GM21528 (cell line): ENCODE measurements at regions not wholly inside any gene's neighbourhood (a gene's known extent, or its start where the extent isn't known, plus 50 kb on each side); places are given as distances from the start of the nearest gene placed in this dataset.
"Not testable (repeated sequence)": the region's sequence is repeated elsewhere in the genome, so short reads cannot be mapped to it uniquely, and the experiment has no call there.

ENCODE experiments used
- ATAC-seq: cut with Tn5 transposase; IDR thresholded peaks from one replicate; pipeline ENCODE4 v1.9.1; 2021; ENCODE audit warnings: mild to moderate bottlenecking, moderate library complexity; ENCODE audit not compliant: unreplicated experiment, low FRiP score

DNA sequence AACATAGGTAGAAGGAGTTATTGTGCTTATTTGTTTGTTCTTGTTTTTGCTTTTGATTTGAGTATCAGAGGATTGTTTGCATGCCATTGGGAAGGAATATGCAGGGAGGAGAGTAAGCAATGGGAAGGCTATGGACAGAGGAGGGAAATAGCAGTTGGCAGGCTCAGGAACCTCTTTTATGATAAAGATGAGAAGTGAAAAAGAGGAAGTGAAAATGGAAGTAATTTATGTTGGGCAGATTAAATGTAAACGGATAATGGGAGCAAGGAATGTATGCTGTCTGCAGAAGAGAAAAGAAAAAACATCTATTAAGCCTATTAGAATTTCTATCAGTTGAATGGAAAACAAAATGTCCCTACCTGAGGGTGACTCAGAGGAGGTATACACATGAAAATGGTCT lies 90.1 kb upstream of the NPSR1 start:
- ATAC-seq, result no peak

DNA sequence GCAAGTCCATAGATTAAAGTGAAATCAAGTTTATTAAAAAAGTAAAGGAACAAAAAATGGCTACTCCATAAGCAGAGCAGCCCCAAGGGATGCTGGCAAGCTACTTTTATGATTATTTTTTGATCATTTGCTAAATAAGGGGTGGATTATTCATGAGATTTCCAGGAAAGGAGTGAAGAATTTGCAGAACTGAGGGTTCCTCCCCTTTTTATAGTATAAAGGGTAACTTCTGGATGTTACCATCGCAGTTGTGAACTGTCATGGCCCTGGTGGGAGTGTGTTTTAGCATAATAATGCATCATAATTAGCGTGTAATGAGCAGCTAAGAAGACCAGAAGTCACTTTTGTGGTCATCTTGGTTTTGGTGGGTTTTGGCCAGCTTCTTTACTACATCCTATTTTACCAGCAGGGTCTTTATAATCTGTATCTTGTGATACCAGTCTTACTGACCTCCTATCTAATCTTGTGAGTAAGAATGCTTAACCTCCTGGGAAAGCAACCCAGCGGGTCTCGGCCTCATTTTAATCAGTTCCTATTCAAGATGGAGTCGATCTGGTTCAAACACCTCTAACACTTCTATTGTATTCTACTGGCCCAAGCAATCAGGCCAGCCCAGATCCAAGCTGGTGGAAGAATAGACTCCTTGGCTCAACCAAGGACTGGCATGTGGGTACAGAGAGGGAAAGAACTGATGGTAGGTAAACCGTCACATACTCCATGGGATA lies 87.9 kb upstream of the NPSR1 start:
- no peak for ATAC-seq

DNA sequence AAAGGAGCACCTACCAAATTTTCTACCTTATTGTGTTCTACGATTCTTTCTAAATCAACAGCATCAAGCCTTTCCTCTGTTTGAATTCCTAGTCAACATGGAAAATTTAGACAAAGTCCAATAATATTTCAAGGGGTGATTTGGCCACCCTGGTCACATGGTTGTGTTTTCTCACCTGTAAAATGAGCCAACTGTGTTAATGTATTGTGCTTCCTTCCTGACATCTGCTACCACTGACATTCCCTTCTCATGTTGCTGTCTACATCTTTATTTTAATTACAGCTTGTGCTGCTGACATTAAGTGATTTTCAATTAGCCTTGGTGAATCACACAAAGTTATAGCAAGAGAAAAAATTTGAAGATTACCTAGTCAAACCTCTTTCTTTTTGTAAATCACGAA lies 83.0 kb upstream of the NPSR1 start:
- no peak for ATAC-seq

DNA sequence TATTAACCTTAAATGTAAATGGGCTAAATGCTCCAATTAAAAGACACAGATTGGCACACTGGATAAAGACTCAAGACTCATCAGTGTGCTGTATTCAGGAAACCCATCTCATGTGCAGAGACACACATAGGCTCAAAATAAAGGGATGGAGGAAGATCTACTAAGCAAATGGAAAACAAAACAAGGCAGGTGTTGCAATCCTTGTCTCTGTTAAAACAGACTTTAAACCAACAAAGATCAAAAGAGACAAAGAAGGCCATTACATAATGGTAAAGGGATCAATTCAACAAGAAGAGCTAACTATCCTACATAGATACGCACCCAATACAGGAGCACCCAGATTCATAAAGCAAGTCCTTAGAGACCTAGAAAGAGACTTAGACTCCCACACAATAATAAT lies 80.1 kb upstream of the NPSR1 start:
- ATAC-seq, result not testable (repeated sequence)

DNA sequence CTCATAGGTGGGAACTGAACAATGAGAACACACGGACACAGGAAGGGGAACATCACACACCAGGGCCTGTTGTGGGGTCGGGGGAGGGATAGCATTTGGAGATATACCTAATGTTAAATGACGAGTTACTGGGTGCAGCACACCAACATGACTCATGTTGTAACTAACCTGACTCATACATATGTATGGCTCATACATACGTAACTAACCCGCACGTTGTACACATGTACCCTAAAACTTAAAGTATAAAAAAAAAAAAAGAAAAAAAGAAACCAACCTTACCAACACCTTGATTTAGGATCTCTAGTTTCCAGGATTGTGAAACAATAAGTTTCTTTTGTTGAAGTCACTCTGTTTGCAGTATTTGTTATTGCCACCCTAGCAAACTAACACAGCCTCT lies 76.3 kb upstream of the NPSR1 start:
- not testable (repeated sequence) for ATAC-seq

DNA sequence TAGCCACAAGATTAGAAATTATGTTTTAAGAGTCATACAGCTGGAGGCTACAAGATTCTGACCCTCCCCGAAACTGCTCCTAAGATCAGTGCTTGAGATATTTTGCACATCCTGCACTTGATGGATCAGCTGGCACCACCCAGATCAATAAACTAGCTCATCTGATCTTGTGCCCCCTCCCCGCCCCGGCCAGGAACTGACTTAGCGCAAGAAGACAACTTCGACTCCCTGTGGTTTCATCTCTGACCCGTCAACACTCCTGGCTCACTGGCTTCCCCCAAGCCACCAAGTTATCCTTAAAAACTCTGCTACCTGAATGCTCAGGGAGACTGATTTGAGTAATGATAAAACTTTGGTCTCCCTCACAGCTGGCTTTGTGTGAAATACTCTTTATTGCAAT lies 73.5 kb upstream of the NPSR1 start:
- ATAC-seq, result no peak

DNA sequence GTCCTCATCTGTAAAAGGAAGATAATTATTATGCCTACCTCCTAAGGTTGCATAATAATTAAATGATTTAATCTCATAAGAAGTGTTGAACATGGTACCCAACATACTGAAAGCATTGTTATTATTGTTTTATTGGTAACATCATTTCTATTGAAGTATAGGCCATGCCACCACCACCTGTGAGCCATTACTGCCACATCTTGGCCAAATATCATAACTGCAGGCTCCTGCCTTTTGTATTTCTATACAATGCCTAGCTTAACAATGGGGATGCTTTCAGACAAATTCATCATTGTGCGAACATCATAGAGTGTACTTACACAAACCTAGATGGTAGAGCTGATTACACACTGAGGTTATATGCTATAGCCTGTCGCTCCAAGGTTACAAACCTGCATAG lies 61.1 kb upstream of the NPSR1 start:
- ATAC-seq, result no peak

DNA sequence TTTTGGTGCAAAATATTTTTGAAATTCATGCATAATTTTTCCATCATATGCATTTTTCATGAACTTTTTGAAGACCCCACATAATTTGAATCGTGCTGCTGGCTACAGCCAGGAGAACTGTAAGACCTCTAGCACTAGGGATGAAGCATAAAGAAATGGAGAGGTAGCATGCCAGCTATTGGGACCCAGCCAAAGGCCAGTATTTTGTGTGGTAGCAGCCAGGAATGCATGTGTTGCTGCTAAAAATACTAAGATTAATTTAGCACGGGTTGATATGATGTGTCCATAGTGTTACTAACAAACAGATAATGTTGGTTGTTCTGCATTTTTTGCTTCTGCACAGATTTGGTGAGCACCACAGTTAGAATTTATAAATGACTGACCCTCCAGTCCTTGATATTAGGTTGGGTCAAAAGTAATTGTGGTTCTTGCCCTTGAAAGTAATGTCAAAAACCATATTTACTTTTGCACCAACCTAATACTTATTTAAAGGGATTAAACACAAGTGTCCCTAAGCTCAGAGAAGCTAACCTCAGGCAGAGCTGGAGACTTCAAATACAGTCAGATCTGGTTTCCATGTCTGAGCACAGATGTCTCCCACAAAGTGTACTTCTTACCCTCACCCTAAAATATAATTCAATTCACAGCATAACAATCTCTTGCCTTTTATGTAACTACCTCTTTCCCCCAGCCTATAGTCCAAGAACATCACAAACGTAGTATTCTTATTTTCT lies 54.1 kb upstream of the NPSR1 start:
- ATAC-seq, result no peak
